ENCODE measurements at regions not wholly inside any gene's neighbourhood (a gene's known extent, or its start where the extent isn't known, plus 50 kb on each side); places are given as distances from the start of the nearest gene placed in this dataset.

DNA sequence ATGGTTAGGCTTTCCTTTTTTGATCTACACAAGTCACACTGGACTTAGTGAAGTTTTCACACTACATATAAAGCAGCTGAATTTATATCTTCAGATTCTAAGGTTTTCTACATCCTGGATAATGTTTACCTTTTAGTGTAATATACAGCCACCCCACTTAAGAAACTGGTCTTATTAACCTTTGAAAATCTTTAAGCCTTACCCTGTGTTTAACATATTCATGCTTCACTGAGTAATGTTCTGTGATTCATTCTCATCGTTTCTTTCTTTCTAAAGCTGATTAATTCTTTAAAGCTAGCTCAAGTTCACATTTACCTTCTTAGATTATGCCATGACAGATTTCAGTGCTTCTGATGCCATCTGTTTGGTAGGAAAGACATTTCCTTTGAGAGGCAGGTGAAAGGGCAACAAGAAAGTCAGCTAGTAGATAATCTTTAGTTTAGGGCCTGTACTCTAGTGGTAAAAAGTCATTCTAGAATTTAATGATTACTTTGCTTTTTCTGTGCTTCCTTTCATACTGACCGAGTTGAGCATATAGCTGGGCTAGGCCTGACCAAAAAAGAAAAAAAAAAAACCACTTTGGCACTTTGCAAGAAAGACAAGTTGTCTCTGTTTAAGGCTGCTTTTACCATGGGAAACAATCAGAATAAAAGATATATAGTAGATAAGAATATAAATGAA is 690.9 kb upstream of the FBXO33 start:
- Mint-ChIP-seq H3K9me3 (peaks cover 0 to under 1% of the 10 kb centered on the region in 2 donors), H3K27ac (no peak overlapping the region), H3K4me1 (no peaks in the 10 kb centered on the region), H3K27me3 (no peaks in the 10 kb centered on the region), H3K4me3 (no peak overlapping the region), H3K36me3 (no peaks in the 10 kb centered on the region)
- DNase-seq (no peak), ATAC-seq (replicated peaks) (peak in 1 of 2 donors; percentile 49)

DNA sequence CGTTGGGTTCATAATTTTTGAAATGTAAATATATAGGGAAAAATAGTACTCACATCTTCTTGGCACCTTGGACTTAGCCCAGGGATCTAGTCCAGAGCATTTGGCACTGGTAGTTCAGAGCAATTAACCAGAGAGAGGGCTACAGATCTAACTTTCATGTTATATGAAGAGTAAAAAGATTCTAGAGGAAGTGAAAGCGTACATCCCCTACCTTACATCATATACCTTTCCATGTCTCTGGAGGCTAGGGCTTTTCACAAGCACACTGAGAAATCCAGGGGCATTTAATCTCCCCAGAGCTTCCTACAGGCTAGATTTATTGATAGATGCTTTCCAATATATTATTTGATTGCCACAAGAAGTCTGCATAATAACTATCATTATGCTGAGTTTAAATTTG is 687.5 kb upstream of the FBXO33 start:
- H3K27me3 Mint-ChIP-seq: no peaks in the 10 kb centered on the region
- no peaks in the 10 kb centered on the region for H3K36me3 Mint-ChIP-seq
- no peak for DNase-seq
- H3K9me3 Mint-ChIP-seq: peaks cover 0 to 1% of the 10 kb centered on the region in 2 donors
- no peak overlapping the region for H3K27ac Mint-ChIP-seq
- no peak overlapping the region for H3K4me3 Mint-ChIP-seq
- no peaks in the 10 kb centered on the region for H3K4me1 Mint-ChIP-seq
- peak; percentile 50 to 71 for ATAC-seq (replicated peaks)

DNA sequence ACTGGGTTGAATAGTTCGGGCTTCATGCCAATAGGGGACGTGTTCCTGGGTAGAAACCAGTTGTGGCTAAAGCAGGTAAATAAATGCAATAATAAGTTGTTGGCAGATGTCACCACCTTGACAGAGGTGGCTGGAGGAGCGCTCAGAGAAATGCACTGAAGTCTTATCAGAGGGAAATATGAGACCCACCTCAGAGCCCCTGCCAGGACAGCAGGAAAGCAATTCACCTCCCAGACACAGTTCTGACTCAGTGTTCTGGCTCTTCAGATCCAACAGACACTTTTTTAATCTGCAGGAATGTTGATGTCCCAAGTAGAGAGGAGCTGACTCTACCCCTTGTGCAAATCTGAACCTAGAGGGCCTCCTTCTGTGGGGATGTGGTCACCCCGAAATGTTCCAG is 687.1 kb upstream of the FBXO33 start:
- peaks cover 0 to 1% of the 10 kb centered on the region in 2 donors for H3K9me3 Mint-ChIP-seq
- DNase-seq (no peak), ATAC-seq (replicated peaks) (peak in 1 of 2 donors; percentile 16)
- H3K36me3 Mint-ChIP-seq: no peaks in the 10 kb centered on the region
- H3K4me3 Mint-ChIP-seq: no peak overlapping the region
- H3K27me3 Mint-ChIP-seq: no peaks in the 10 kb centered on the region
- no peak overlapping the region for H3K27ac Mint-ChIP-seq
- H3K4me1 Mint-ChIP-seq: no peaks in the 10 kb centered on the region

- no peaks in the 10 kb centered on the region for H3K36me3 Mint-ChIP-seq
- H3K27ac Mint-ChIP-seq: no peak overlapping the region
- no peaks in the 10 kb centered on the region for H3K27me3 Mint-ChIP-seq
- ATAC-seq (replicated peaks) (no peak), DNase-seq (no peak)
- H3K4me3 Mint-ChIP-seq: no peak overlapping the region
- H3K9me3 Mint-ChIP-seq: peaks cover 0 to 1% of the 10 kb centered on the region in 2 donors
- no peaks in the 10 kb centered on the region for H3K4me1 Mint-ChIP-seq
These were observed 683.4 kb upstream of the FBXO33 start for GRCh38 chr14:40115583-40115982.

DNA sequence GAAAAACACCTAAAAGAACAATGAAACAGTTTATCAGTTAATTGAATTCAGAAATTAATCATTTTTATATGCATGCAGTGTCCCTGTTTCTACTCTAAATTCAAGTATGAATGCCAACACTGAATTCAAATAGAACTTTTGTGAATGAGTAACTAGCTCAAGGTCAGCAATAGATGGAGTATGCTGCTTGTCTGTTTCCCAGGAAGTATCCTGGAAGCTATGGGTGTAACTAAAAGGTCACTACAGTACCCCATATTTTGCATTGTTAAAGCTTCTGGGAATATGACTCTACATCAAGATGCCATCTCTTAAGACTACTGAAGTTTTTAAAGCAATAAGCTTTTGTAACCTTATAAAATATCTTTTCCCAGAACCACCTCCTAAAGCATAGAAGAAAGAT is 681.4 kb upstream of the FBXO33 start:
- Mint-ChIP-seq H3K36me3 (no peaks in the 10 kb centered on the region), H3K27me3 (no peaks in the 10 kb centered on the region), H3K4me3 (no peak overlapping the region), H3K27ac (no peak overlapping the region), H3K4me1 (no peaks in the 10 kb centered on the region), H3K9me3 (peaks cover 0 to 4% of the 10 kb centered on the region in 2 donors)
- ATAC-seq (replicated peaks): no peak
- DNase-seq: no peak

DNA sequence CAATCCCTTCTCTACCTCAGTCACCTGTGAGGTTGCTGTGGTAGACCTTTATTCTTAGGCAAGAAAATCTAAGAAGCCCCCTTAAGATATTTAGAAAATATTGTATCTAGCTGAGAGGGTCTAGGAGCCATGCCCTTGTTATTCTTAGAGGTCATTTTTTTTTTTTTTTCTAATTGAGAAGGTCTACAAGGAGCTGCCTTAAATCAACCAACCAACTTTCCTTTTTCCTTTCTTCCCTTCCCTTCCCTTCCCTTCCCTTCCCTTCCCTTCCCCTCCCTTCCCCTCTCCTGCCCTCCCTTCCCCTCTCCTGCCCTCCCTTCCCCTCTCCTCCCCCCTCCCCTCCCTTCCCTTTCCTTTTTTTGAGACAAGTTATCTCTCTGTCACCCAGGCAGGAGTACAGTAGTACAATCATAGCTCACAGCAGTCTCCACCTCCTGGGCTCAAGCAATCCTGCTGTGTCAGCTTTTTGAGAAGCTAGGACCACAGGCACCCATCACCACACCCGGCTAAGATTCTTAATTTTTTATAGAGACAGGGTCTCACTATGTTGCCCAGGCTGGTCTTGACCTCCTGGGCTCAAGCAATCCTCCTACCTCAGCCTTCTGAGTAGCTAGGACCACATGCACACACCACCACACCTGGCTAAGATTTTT is 668.4 kb upstream of the FBXO33 start:
- no peak for ATAC-seq (replicated peaks)
- no peak overlapping the region for H3K4me3 Mint-ChIP-seq
- DNase-seq: no peak
- no peaks in the 10 kb centered on the region for H3K4me1 Mint-ChIP-seq
- no peak overlapping the region for H3K27ac Mint-ChIP-seq
- no peaks in the 10 kb centered on the region for H3K27me3 Mint-ChIP-seq
- peaks cover 0 to 8% of the 10 kb centered on the region in 2 donors for H3K9me3 Mint-ChIP-seq
- no peaks in the 10 kb centered on the region for H3K36me3 Mint-ChIP-seq

GRCh38 chr14:40099316-40099715 is 667.1 kb upstream of the FBXO33 start:
- Mint-ChIP-seq H3K27ac (no peak overlapping the region), H3K36me3 (no peaks in the 10 kb centered on the region), H3K4me3 (no peak overlapping the region), H3K9me3 (peaks cover 0 to 1% of the 10 kb centered on the region in 2 donors), H3K4me1 (no peaks in the 10 kb centered on the region), H3K27me3 (no peaks in the 10 kb centered on the region)
- ATAC-seq (replicated peaks): no peak
- no peak for DNase-seq

- no peak for ATAC-seq (replicated peaks)
- no peak overlapping the region for H3K4me3 Mint-ChIP-seq
- no peak overlapping the region for H3K27ac Mint-ChIP-seq
- H3K4me1 Mint-ChIP-seq: no peaks in the 10 kb centered on the region
- H3K9me3 Mint-ChIP-seq: no peaks in the 10 kb centered on the region
- no peak for DNase-seq
- no peaks in the 10 kb centered on the region for H3K36me3 Mint-ChIP-seq
- no peaks in the 10 kb centered on the region for H3K27me3 Mint-ChIP-seq
These were observed 666.2 kb upstream of the FBXO33 start for GRCh38 chr14:40098468-40098867.

DNA sequence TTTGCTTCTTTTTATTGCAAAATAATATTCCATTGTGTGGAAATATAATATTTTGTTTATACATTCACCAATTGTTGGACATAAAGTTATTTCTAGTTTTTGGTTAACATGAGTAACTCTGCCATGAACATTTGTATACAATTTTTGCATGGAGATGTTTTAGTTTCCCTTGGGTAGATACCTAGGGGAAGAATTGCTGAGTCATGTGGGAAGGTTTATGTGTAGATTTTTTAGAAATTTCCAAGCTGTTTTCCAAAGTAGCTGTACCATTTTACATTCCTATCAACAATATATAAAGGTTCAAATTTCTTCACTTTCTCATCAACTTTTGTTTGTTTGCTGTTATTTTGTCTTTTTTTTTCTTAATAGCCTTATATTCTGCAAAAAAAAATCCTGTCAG is 664.7 kb upstream of the FBXO33 start:
- ATAC-seq (replicated peaks): no peak
- H3K27ac Mint-ChIP-seq: no peak overlapping the region
- no peaks in the 10 kb centered on the region for H3K36me3 Mint-ChIP-seq
- no peaks in the 10 kb centered on the region for H3K4me1 Mint-ChIP-seq
- H3K4me3 Mint-ChIP-seq: no peak overlapping the region
- DNase-seq: no peak
- H3K27me3 Mint-ChIP-seq: no peaks in the 10 kb centered on the region
- peaks cover 0 to 2% of the 10 kb centered on the region in 2 donors for H3K9me3 Mint-ChIP-seq

DNA sequence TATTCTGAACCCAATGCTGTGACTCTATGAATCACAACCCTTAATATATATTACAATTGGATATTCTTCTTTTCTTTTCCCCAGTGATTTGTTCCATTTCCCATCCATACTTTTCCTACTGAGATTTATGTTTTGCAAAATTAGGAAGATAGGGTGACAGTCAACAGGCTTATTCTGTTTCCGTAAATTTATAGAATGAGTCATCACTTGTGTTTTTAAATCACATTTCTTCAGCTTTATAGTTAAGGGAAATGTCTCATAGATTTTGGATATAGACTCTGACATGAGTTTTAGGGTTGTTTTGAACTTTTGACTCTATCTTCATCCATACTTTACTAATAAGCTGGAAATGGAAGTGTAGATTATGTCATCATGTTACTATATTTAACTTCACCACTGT is 661.6 kb upstream of the FBXO33 start:
- H3K36me3 Mint-ChIP-seq: no peaks in the 10 kb centered on the region
- no peak overlapping the region for H3K27ac Mint-ChIP-seq
- H3K9me3 Mint-ChIP-seq: peaks cover 0 to 2% of the 10 kb centered on the region in 2 donors
- no peaks in the 10 kb centered on the region for H3K27me3 Mint-ChIP-seq
- H3K4me1 Mint-ChIP-seq: no peaks in the 10 kb centered on the region
- no peak for DNase-seq
- ATAC-seq (replicated peaks): no peak
- H3K4me3 Mint-ChIP-seq: no peak overlapping the region

GRCh38 chr14:40074169-40074568 is 641.9 kb upstream of the FBXO33 start:
- DNase-seq (no peak), ATAC-seq (replicated peaks) (no peak)
- no peak overlapping the region for H3K27ac Mint-ChIP-seq
- no peak overlapping the region for H3K4me3 Mint-ChIP-seq
- H3K9me3 Mint-ChIP-seq: peaks cover 0 to 5% of the 10 kb centered on the region in 2 donors
- H3K27me3 Mint-ChIP-seq: no peaks in the 10 kb centered on the region
- no peaks in the 10 kb centered on the region for H3K36me3 Mint-ChIP-seq
- no peaks in the 10 kb centered on the region for H3K4me1 Mint-ChIP-seq

GRCh38 chr14:40072175-40072574 is 639.9 kb upstream of the FBXO33 start:
- no peak for ATAC-seq (replicated peaks)
- H3K4me1 Mint-ChIP-seq: no peaks in the 10 kb centered on the region
- H3K36me3 Mint-ChIP-seq: no peaks in the 10 kb centered on the region
- H3K9me3 Mint-ChIP-seq: peaks cover 0 to 6% of the 10 kb centered on the region in 2 donors
- no peak for DNase-seq
- no peak overlapping the region for H3K4me3 Mint-ChIP-seq
- no peaks in the 10 kb centered on the region for H3K27me3 Mint-ChIP-seq
- no peak overlapping the region for H3K27ac Mint-ChIP-seq

DNA sequence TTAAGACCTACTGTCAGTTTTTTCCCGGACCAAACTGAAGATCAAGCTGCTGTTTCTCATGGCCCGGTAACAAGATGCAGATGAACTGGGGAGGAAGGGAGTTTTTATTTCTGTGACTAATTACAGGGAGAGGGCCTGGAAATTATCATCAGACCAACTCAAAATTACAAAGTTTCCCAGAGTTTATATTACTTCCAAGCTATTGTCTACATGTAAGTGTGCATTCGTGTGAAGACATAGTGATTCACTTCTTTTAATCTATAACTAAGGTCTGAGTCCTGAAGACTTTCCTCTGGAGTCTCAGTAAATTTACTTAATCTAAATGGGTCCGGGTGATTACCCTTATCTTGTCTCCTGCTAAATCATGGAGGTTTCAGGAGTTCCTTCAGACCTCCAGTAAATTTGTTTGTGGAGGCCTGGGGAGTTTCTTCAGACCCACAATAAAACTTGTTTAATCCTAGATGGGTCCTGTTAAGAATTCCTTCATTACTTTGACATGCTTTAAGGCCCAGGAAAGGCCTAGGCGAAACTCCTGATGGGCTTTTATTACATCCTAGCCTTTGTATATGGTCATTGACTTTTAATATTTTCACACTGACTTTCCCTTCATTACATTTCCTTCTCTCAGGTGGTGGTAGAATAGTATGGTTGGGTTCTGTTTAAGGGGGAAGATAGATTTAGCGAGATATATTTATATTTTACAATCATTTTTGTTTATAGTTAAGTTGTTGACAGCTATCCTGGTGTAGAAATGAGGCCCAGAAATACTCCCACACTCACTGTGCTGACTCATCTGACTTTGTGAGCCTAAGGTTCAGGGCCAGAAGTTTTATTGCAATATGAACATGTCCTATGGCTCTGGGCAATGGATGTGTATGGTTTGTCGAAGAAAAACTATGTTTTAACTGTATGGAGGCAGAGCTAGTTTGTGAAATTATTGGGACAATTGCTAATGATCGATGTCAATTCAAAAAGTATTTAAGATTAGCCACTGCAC is 627.0 kb upstream of the FBXO33 start:
- H3K4me1 Mint-ChIP-seq: no peaks in the 10 kb centered on the region
- H3K36me3 Mint-ChIP-seq: no peaks in the 10 kb centered on the region

DNA sequence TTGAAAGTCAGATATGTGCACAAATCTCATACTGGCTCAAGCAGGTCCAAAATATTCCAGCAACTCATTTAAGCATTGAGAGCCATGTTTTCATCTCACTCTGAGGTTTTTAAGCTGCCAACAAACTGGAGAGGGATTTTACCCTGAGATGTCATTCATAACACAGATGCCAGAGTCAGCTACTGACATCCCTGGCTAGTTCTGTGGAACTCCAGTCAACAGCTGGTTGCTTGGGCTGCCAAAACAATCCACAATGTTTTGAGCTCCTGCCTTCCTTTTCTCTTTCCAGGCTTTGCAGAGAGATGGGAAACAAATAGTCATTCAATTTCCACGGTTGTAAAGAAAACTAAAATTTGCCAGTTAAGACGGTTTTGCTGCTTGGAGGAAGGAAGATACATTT is 621.2 kb upstream of the FBXO33 start:
- no peaks in the 10 kb centered on the region for H3K36me3 Mint-ChIP-seq
- ATAC-seq (replicated peaks) (no peak), DNase-seq (no peak)
- H3K27me3 Mint-ChIP-seq: no peaks in the 10 kb centered on the region
- H3K27ac Mint-ChIP-seq: no peak overlapping the region
- no peaks in the 10 kb centered on the region for H3K9me3 Mint-ChIP-seq
- H3K4me1 Mint-ChIP-seq: no peaks in the 10 kb centered on the region
- no peak overlapping the region for H3K4me3 Mint-ChIP-seq

More for the DNA sequence above, 627.0 kb upstream of the FBXO33 start:
- DNase-seq (no peak), ATAC-seq (replicated peaks) (no peak)
- Mint-ChIP-seq H3K4me3 (no peak overlapping the region), H3K27ac (no peak overlapping the region), H3K9me3 (peaks cover 0 to 3% of the 10 kb centered on the region in 2 donors), H3K27me3 (no peaks in the 10 kb centered on the region)
